Thymus (tissue), 11 donors: ENCODE measurements at regions not wholly inside any gene's neighbourhood (a gene's known extent, or its start where the extent isn't known, plus 50 kb on each side); places are given as distances from the start of the nearest gene placed in this dataset.
"Not testable (repeated sequence)": the region's sequence is repeated elsewhere in the genome, so short reads cannot be mapped to it uniquely, and the experiment has no call there.

Experiments
- DNase-seq, 9 donors: peaks; one replicate each; pipeline ENCODE4 v3.0.0-alpha.2; 2013; ENCODE audit warnings: low spot score in 9 of 9, low read depth in 6 of 9, missing footprints in 1 of 9
- H3K27ac ChIP-seq, 2 donors: one replicate each; pipeline ENCODE4 v1.5.1; 2013; ENCODE audit warnings: control low read depth in 1 of 2, low read depth in 1 of 2, low read length in 1 of 2, mild to moderate bottlenecking in 1 of 2, moderate library complexity in 1 of 2
- H3K27me3 ChIP-seq, 2 donors: one replicate each; pipeline ENCODE4 v1.5.1; 2013; ENCODE audit warnings: low read length in 1 of 2; ENCODE audit not compliant: control insufficient read depth in 2 of 2, insufficient read depth in 1 of 2
- H3K36me3 ChIP-seq, 2 donors: one replicate each; pipeline ENCODE4 v1.5.1; 2013; ENCODE audit warnings: low read length in 1 of 2, mild to moderate bottlenecking in 1 of 2, moderate library complexity in 1 of 2; ENCODE audit not compliant: control insufficient read depth in 2 of 2, insufficient read depth in 2 of 2
- H3K4me1 ChIP-seq, 2 donors: one replicate each; pipeline ENCODE4 v1.5.1; 2013; ENCODE audit warnings: low read length in 2 of 2; ENCODE audit not compliant: control insufficient read depth in 2 of 2, insufficient read depth in 2 of 2
- H3K4me3 ChIP-seq, 2 donors: one replicate each; pipeline ENCODE4 v1.5.1; 2013; ENCODE audit warnings: low read length in 2 of 2, control low read depth in 1 of 2, mild to moderate bottlenecking in 1 of 2
- H3K9me3 ChIP-seq, 2 donors: one replicate each; pipeline ENCODE4 v1.5.1; 2013; ENCODE audit warnings: low read length in 1 of 2, mild to moderate bottlenecking in 1 of 2; ENCODE audit not compliant: control insufficient read depth in 2 of 2, insufficient read depth in 1 of 2
- WGBS: extraction: QIAGEN DNeasy Blood & Tissue Kit; methylation state at CpG from one replicate; pipeline ENCODE4 v1.1.7; 2013; 5-methylcytosine and 5-hydroxymethylcytosine counted together
- donor health status: healthy.

DNA sequence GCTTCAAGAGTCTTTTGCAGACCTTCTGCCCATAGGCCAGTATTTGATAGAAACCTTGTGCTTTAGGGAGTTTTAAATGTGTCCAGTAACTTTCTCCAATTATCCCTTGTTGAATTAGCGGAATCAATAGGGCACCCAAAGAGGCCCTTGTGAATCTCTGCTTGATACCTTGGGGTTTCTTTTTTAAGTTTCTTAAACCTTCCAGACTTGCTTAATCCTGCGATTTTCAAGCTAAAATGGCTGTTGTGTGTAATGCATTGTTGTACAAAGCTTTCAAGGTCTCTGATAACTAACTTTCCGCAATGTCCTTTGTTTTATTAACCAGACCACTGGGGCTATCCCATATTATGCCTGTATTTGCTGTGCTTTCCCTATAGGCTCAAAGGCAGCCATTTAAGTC lies 577.4 kb upstream of the RORB start:
- WGBS = 98% methylated on average over 3 of the region's 3 CpGs
- no peaks in the 10 kb centered on the region for H3K36me3 ChIP-seq
- H3K4me1 ChIP-seq = no peaks in the 10 kb centered on the region
- no peak overlapping the region for H3K4me3 ChIP-seq
- no peak overlapping the region for H3K27ac ChIP-seq
- H3K27me3 ChIP-seq = no peaks in the 10 kb centered on the region
- no peaks in the 10 kb centered on the region for H3K9me3 ChIP-seq
- no peak for DNase-seq

DNA sequence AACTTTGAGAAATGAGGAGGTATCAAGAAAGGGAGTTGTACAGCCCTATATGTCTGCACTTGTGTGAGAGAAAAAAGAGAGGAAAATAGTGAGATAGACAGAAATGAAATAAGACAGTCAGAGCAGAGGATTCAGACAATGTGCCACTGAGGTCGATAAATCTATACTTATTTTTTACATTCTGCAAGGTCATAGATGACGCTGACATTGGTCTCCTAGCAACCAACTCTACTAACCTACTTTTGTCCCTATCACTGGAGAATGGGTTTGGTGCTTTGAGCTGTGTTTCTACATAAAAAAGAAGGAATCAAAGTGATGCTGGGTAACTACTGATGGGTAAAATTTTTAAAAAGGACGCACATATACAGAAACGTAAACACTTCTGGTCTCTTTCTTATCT lies 573.3 kb upstream of the RORB start:
- Histone ChIP-seq H3K9me3 (no peaks in the 10 kb centered on the region), H3K4me3 (no peak overlapping the region), H3K27ac (no peak overlapping the region), H3K36me3 (no peaks in the 10 kb centered on the region), H3K4me1 (no peaks in the 10 kb centered on the region), H3K27me3 (no peaks in the 10 kb centered on the region)
- 95% methylated on average over 4 of the region's 4 CpGs for WGBS
- peak in 5 of 9 donors; percentile 10 to 57 (median 21) for DNase-seq

DNA sequence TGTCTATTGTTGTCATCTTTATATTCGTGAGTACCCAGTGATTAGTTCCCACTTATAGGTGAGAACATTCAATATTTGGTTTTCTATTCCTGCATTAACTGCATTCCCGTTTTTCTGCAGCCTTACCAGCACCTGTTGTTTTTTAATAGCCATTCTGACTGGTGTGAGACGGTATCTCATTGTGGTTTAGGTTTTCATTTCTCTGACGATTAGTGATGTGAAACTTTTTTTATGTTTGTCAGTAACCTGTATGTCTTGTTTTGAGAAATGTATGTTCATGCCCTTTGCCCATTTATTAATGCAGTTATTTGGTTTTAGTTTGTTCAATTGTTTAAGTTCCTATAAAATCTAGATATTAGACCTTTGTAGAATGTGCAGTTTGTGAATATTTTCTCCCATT lies 546.0 kb upstream of the RORB start:
- no peaks in the 10 kb centered on the region for H3K36me3 ChIP-seq
- H3K27me3 ChIP-seq = no peaks in the 10 kb centered on the region
- H3K4me3 ChIP-seq = no peak overlapping the region
- H3K9me3 ChIP-seq = no peaks in the 10 kb centered on the region
- no peak for DNase-seq
- 71% methylated on average over 4 of the region's 4 CpGs for WGBS
- H3K4me1 ChIP-seq = no peaks in the 10 kb centered on the region
- no peak overlapping the region for H3K27ac ChIP-seq

DNA sequence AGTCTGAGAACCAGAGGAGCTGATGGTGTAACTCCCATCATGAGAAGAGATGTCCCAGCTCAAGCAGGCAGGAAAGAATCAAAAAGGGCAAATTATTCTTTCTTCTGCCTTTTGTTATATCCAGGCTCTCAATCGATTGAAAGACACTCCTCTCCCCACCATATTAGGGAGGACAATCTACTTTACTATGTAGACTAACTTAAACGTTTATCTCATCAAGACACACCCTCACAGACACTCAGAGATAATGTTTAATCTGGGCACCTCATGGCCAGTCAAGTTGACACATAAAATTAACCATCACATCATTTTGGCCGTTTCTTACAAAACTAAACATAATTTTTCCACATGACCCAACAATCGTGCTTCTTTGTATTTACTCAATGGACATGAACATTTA lies 534.3 kb upstream of the RORB start:
- no peaks in the 10 kb centered on the region for H3K36me3 ChIP-seq
- 94% methylated on average over 4 of the region's 4 CpGs for WGBS
- no peak overlapping the region for H3K4me3 ChIP-seq
- no peaks in the 10 kb centered on the region for H3K4me1 ChIP-seq
- H3K27ac ChIP-seq = no peak overlapping the region
- no peaks in the 10 kb centered on the region for H3K9me3 ChIP-seq
- no peaks in the 10 kb centered on the region for H3K27me3 ChIP-seq
- no peak for DNase-seq

DNA sequence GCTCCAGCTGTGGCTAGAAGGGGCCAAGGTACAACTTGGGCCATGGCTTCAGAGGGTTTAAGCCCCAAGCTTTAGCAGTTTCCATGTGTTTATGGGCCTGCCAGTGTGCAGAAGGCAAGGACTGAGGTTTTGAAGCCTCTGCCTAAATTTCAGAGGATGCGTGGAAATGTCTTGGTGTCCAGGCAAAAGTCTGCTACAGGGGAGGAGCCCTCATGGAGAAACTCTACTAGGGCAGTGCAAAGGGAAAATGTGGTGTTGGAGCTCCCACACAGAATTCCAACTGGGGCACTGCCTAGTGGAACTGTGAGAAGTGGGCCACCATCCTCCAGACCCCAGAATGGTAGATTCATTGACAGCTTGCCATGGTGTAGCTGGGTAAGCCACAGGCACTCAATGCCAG lies 527.2 kb upstream of the RORB start:
- DNase-seq = no peak
- Histone ChIP-seq H3K27me3 (no peaks in the 10 kb centered on the region), H3K4me1 (no peaks in the 10 kb centered on the region), H3K9me3 (peaks cover 0 to 3% of the 10 kb centered on the region in 2 donors), H3K27ac (no peak overlapping the region), H3K36me3 (no peaks in the 10 kb centered on the region), H3K4me3 (no peak overlapping the region)
- WGBS = 87% methylated on average over 1 of the region's 1 CpG

DNA sequence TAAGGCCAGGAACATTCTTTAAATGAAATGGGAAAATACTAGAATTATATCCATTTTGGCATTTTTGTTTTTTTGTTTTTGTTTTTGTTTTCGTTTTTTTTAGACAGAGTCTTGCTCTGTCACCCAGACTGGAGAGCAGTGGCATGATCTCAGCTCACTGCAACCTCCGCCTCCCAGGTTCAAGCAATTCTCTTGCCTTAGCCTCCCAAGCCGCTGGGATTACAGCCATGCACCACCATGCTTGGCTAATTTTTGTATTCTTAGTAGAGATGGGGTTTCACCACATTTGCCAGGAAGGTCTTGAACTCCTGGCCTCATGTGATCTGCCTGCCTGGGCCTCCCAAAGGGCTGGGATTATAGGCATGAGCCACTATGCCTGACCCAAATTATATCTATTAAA lies 520.7 kb upstream of the RORB start:
- H3K27me3 ChIP-seq, DNase-seq, H3K9me3 ChIP-seq, H3K27ac ChIP-seq, H3K4me1 ChIP-seq, H3K4me3 ChIP-seq, H3K36me3 ChIP-seq: not testable (repeated sequence)
- WGBS = 94% methylated on average over 3 of the region's 3 CpGs

DNA sequence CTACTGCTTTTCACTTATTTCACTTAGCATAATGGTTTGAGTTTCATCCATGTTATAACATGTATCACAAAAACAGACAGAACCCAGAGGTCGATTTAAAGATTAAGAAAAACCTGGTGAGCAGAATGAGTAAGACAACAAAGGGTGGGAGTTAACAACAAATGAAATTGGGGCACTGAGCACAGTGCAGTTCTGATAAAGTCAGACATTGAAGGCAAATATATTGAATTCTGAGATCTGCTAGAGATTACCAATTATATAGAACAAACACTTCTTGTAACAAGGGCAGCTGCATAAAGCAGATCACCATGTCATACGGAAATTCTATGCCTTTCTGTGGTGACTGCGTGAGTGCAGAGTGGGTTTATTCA lies 517.3 kb upstream of the RORB start:
- 84% methylated on average over 3 of the region's 3 CpGs for WGBS

DNA sequence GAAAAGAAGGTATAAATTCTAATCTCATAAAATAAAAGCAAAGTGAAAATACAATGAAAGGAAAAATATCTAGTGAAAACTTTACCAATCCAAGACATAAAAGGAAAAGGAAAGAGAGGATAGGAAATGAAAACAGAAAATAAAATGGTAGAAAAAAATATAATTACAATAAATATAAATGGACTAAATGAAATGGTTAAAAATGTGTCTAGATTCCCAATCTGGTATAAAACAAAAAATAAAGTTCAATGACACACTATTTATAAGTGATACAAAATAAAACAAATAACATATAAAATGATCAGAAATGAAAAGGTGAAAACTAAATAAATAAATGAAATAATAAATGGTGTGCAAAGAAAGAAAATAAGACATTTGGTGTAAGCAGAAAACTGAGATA lies 516.4 kb upstream of the RORB start:
- Histone ChIP-seq H3K27ac (no peak overlapping the region), H3K4me1 (no peaks in the 10 kb centered on the region), H3K9me3 (no peaks in the 10 kb centered on the region), H3K4me3 (no peak overlapping the region), H3K27me3 (no peaks in the 10 kb centered on the region), H3K36me3 (no peaks in the 10 kb centered on the region)
- no peak for DNase-seq

More for the DNA sequence above, 517.3 kb upstream of the RORB start:
- Histone ChIP-seq H3K27ac (no peak overlapping the region), H3K27me3 (no peaks in the 10 kb centered on the region), H3K4me3 (no peak overlapping the region), H3K36me3 (no peaks in the 10 kb centered on the region), H3K4me1 (no peaks in the 10 kb centered on the region), H3K9me3 (no peaks in the 10 kb centered on the region)
- DNase-seq = no peak

DNA sequence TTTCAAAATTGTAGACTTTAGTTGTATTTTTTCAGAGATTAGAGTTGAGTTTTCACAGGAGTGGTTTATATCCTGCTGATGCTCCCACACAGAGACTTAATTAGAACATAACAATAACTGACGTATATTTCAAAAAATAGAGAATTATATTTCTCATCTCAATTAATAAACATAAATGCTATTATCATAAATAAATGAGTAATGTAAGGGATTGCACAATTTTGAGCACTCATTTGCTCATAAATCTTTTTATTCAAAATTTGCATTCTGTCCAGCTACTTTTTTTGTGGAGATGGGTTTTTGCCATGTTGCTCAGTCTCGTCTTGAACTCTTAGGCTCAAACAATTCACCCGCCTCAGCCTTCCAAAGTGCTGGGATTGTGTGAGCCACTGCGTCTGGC lies 515.7 kb upstream of the RORB start:
- Histone ChIP-seq H3K9me3 (no peaks in the 10 kb centered on the region), H3K36me3 (no peaks in the 10 kb centered on the region), H3K27ac (no peak overlapping the region), H3K27me3 (no peaks in the 10 kb centered on the region), H3K4me3 (no peak overlapping the region), H3K4me1 (no peaks in the 10 kb centered on the region)
- 97% methylated on average over 4 of the region's 4 CpGs for WGBS
- DNase-seq = no peak

DNA sequence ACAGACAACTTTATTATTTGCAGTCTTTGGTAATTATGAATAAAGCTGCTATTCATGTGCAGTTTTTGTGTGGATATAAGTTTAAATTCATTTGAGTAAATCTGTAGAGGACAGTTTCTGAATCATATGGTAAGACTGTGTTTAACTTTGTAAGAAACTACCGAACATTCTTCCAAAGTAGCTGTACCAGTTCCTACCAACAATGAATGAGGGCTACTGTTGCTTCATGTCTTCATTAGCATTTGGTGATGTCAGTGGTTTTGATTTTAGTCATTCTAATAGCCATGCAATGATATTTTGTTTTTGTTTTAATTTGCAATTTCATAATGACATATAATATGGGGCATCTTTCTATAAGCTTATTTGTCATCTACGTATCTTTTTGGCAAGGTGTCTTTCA lies 501.3 kb upstream of the RORB start:
- H3K4me1 ChIP-seq = no peaks in the 10 kb centered on the region
- DNase-seq = no peak
- 81% methylated on average over 2 of the region's 2 CpGs for WGBS
- no peaks in the 10 kb centered on the region for H3K36me3 ChIP-seq
- H3K9me3 ChIP-seq = no peaks in the 10 kb centered on the region
- no peaks in the 10 kb centered on the region for H3K27me3 ChIP-seq
- H3K27ac ChIP-seq = no peak overlapping the region
- H3K4me3 ChIP-seq = no peak overlapping the region
